K562 (cell line): ENCODE measurements at regions not wholly inside any gene's neighbourhood (a gene's known extent, or its start where the extent isn't known, plus 50 kb on each side); places are given as distances from the start of the nearest gene placed in this dataset.

Experiments used
- GTF2F1 ChIP-seq: IDR thresholded peaks from 2 replicates; pipeline ENCODE4 v1.6.1; 2011; ENCODE audit warnings: low read depth, low read length, improper control_type of control experiment
- HDAC3 ChIP-seq: fragments of 450-650 bp; IDR thresholded peaks from 2 replicates; pipeline ENCODE4 v1.6.1; 2018; ENCODE audit warnings: borderline replicate concordance, mild to moderate bottlenecking, moderate library complexity; ENCODE audit not compliant: partially characterized antibody
- HINFP ChIP-seq: fragments of 450-650 bp; conservative IDR thresholded peaks from 2 replicates; pipeline ENCODE4 v1.6.1; 2016; ENCODE audit warnings: missing genetic modification characterization, low read depth, mild to moderate bottlenecking, control low read depth, missing compliant biosample characterization
- MEIS2 ChIP-seq: fragments of 450-650 bp; IDR thresholded peaks from 2 replicates; pipeline ENCODE4 v1.6.1; 2014; ENCODE audit warnings: mild to moderate bottlenecking; ENCODE audit not compliant: partially characterized antibody
- SAP30 ChIP-seq: fragments of 200-600 bp; sonication (generic); IDR thresholded peaks from 2 replicates; pipeline ENCODE4 v1.6.1; 2012; ENCODE audit warnings: borderline replicate concordance, low read depth, mild to moderate bottlenecking, moderate library complexity, low read length, control low read depth, inconsistent platforms; ENCODE audit not compliant: insufficient read depth, poor library complexity, severe bottlenecking
- ZNF354B ChIP-seq: fragments of 250-450 bp; sonication (Bioruptor Pico); IDR thresholded peaks from 2 replicates; pipeline ENCODE4 v1.4.0; 2020
- TF ChIP-seq, protein P1 (sequence below): sonication (generic); formaldehyde crosslinking; IDR thresholded peaks from 2 replicates; pipeline ENCODE4 v1.8.0; 2023; ENCODE audit warnings: missing genetic modification reagents, mild to moderate bottlenecking, borderline replicate concordance

DNA sequence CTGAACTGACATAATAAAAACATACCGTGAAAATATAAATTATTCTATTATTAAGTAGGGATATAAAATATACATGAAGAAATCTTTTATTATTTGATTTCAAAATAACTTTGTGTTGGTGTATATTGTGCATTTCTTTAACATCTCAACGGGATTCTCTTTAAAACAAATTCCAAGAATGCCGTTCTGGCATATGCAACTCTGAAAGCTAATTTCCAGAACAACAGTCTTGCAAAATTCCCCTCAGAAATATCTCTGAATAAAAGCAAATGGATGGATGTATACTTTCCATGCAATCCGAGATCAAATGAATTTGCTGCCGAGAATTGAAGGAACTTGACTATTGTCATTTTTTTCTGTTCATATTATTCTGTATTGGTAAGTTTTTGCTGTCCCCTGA lies 1579.8 kb downstream of the PCDH9 start (continued):
- TF ChIP-seq, protein P1, sequence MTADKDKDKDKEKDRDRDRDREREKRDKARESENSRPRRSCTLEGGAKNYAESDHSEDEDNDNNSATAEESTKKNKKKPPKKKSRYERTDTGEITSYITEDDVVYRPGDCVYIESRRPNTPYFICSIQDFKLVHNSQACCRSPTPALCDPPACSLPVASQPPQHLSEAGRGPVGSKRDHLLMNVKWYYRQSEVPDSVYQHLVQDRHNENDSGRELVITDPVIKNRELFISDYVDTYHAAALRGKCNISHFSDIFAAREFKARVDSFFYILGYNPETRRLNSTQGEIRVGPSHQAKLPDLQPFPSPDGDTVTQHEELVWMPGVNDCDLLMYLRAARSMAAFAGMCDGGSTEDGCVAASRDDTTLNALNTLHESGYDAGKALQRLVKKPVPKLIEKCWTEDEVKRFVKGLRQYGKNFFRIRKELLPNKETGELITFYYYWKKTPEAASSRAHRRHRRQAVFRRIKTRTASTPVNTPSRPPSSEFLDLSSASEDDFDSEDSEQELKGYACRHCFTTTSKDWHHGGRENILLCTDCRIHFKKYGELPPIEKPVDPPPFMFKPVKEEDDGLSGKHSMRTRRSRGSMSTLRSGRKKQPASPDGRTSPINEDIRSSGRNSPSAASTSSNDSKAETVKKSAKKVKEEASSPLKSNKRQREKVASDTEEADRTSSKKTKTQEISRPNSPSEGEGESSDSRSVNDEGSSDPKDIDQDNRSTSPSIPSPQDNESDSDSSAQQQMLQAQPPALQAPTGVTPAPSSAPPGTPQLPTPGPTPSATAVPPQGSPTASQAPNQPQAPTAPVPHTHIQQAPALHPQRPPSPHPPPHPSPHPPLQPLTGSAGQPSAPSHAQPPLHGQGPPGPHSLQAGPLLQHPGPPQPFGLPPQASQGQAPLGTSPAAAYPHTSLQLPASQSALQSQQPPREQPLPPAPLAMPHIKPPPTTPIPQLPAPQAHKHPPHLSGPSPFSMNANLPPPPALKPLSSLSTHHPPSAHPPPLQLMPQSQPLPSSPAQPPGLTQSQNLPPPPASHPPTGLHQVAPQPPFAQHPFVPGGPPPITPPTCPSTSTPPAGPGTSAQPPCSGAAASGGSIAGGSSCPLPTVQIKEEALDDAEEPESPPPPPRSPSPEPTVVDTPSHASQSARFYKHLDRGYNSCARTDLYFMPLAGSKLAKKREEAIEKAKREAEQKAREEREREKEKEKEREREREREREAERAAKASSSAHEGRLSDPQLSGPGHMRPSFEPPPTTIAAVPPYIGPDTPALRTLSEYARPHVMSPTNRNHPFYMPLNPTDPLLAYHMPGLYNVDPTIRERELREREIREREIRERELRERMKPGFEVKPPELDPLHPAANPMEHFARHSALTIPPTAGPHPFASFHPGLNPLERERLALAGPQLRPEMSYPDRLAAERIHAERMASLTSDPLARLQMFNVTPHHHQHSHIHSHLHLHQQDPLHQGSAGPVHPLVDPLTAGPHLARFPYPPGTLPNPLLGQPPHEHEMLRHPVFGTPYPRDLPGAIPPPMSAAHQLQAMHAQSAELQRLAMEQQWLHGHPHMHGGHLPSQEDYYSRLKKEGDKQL: no peak
- no peak for TF ChIP-seq HINFP
- no peak for TF ChIP-seq MEIS2
- no peak for TF ChIP-seq HDAC3
- TF ChIP-seq SAP30: no peak
- no peak for TF ChIP-seq GTF2F1
- TF ChIP-seq ZNF354B: no peak
- TF ChIP-seq, all 486 proteins: peak for 0
